Kidney (tissue), 13 donors: ENCODE measurements at regions not wholly inside any gene's neighbourhood (a gene's known extent, or its start where the extent isn't known, plus 50 kb on each side); places are given as distances from the start of the nearest gene placed in this dataset.

Experiments
- DNase-seq, 5 donors: peaks; one replicate each; pipeline ENCODE4 v3.0.0-alpha.2; 2013 to 2020
- FAIRE-seq: peaks from 2 replicates; lab custom pipeline; 2012; peaks lifted over from hg19 to GRCh38; lab: Jason Lieb, UNC
- H3K27ac ChIP-seq, 2 donors: one replicate each; pipeline ENCODE4 v1.7.0; 2013; ENCODE audit warnings: low read depth in 2 of 2, low read length in 2 of 2, inconsistent platforms in 1 of 2
- H3K27me3 ChIP-seq: one replicate; pipeline ENCODE4 v1.7.1; 2013; ENCODE audit warnings: low read length, inconsistent platforms; ENCODE audit not compliant: control insufficient read depth, insufficient read depth
- H3K36me3 ChIP-seq, 3 donors: one replicate each; pipeline versions ENCODE4 v1.7.0 to v1.7.1; 2013; ENCODE audit warnings: low read length in 3 of 3, control low read depth in 1 of 3, inconsistent platforms in 1 of 3; ENCODE audit not compliant: insufficient read depth in 3 of 3, control insufficient read depth in 2 of 3
- H3K4me1 ChIP-seq, 3 donors: one replicate each; pipeline versions ENCODE4 v1.7.0 to v1.7.1; 2013; ENCODE audit warnings: low read length in 3 of 3, inconsistent platforms in 1 of 3, low read depth in 1 of 3; ENCODE audit not compliant: control insufficient read depth in 2 of 3, insufficient read depth in 2 of 3
- H3K4me3 ChIP-seq, 3 donors: one replicate each; pipeline versions ENCODE4 v1.7.0 to v1.8.1; 2013; ENCODE audit warnings: low read length in 3 of 3, control low read depth in 1 of 3, inconsistent platforms in 1 of 3
- H3K9ac ChIP-seq, 3 donors: one replicate each; pipeline versions ENCODE4 v1.7.0 to v1.7.1; 2013; ENCODE audit warnings: low read length in 3 of 3, control low read depth in 1 of 3, inconsistent platforms in 1 of 3
- H3K9me3 ChIP-seq, 3 donors: one replicate each; pipeline versions ENCODE4 v1.7.0 to v1.7.1; 2013; ENCODE audit warnings: low read length in 3 of 3, control low read depth in 1 of 3, inconsistent platforms in 1 of 3; ENCODE audit not compliant: control insufficient read depth in 2 of 3, insufficient read depth in 1 of 3
- intact Hi-C: fragments of 100-400 bp; cut with DNase I; formaldehyde crosslinking; loops from one replicate; pipeline ENCODE4 v1.11.1; 2022
- TF ChIP-seq, protein P1 (sequence below): IDR thresholded peaks from 3 replicates; pipeline ENCODE4 v1.5.1; 2012; ENCODE audit warnings: mild to moderate bottlenecking, moderate library complexity, borderline replicate concordance; ENCODE audit not compliant: insufficient read depth; ENCODE audit errors: extremely low read depth
- donor health status: control.
- donor health status: control.
- donor health status: control.
- donor health status: control.
- donor health status: control.
- donor health status: DM: yes; HTN: yes; CAD: no.
- donor health status: Normal renal cell carcinoma (clear cell type).

DNA sequence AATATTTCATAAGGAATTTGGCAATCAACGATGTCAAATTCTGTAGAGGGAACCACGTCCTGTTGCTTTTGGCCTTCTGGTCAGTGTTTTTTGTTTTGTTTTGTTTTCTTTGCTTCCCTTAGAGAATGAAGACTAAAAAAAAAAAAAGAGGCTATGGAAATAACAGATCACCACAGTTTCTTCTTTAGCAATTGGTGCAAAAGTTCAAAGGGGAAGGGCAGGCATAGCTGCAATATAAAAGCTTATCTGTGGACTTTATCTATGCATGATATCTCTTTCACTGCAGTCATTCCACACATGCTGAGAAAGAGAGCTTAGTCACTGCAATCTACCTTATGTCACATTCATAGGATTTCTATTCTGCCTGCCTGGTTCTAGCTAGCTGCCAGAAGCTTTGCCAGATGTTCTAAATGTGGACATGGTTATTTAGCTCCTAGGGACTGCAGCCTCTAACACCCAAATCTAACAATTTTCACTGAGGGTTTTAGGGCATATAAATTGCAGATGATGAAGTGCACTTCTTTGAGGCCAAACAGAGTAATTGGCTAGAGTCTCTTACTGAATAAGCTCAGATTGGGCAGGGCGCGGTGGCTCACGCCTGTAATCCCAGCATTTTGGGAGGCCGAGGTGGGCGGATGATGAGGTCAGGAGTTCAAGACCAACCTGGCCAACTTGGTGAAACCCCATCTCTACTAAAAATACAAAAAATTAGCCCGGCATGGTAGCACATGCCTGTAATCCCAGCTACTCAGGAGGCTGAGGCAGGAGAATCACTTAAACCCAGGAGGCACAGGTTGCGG lies 637.2 kb downstream of the NTRK3 start:
- TF ChIP-seq, protein P1, sequence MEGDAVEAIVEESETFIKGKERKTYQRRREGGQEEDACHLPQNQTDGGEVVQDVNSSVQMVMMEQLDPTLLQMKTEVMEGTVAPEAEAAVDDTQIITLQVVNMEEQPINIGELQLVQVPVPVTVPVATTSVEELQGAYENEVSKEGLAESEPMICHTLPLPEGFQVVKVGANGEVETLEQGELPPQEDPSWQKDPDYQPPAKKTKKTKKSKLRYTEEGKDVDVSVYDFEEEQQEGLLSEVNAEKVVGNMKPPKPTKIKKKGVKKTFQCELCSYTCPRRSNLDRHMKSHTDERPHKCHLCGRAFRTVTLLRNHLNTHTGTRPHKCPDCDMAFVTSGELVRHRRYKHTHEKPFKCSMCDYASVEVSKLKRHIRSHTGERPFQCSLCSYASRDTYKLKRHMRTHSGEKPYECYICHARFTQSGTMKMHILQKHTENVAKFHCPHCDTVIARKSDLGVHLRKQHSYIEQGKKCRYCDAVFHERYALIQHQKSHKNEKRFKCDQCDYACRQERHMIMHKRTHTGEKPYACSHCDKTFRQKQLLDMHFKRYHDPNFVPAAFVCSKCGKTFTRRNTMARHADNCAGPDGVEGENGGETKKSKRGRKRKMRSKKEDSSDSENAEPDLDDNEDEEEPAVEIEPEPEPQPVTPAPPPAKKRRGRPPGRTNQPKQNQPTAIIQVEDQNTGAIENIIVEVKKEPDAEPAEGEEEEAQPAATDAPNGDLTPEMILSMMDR: no peak
- Histone ChIP-seq H3K4me1 (no peaks in the 10 kb centered on the region), H3K36me3 (no peaks in the 10 kb centered on the region), H3K9me3 (no peaks in the 10 kb centered on the region), H3K4me3 (no peak overlapping the region), H3K9ac (no peak overlapping the region), H3K27me3 (no peaks in the 10 kb centered on the region), H3K27ac (no peak overlapping the region)
- DNase-seq (peak in 3 of 5 donors; percentile 15 to 85 (median 44)), FAIRE-seq (peak; percentile 33)
- intact Hi-C loops: no loop called here

GRCh38 chr15:87618203-87618725 lies 638.3 kb downstream of the NTRK3 start:
- FAIRE-seq (no peak), DNase-seq (no peak)
- intact Hi-C loops: no loop called here
- H3K27me3 ChIP-seq: no peaks in the 10 kb centered on the region
- TF ChIP-seq, protein P1: no peak
- H3K4me1 ChIP-seq: no peaks in the 10 kb centered on the region
- no peaks in the 10 kb centered on the region for H3K9me3 ChIP-seq
- no peak overlapping the region for H3K4me3 ChIP-seq
- H3K36me3 ChIP-seq: no peaks in the 10 kb centered on the region
- no peak overlapping the region for H3K27ac ChIP-seq
- H3K9ac ChIP-seq: no peak overlapping the region

- H3K27ac ChIP-seq: no peak overlapping the region
- intact Hi-C loops: no loop called here
- H3K36me3 ChIP-seq: no peaks in the 10 kb centered on the region
- no peaks in the 10 kb centered on the region for H3K9me3 ChIP-seq
- no peak overlapping the region for H3K9ac ChIP-seq
- no peaks in the 10 kb centered on the region for H3K4me1 ChIP-seq
- no peak for FAIRE-seq
- H3K4me3 ChIP-seq: no peak overlapping the region
- TF ChIP-seq, protein P1: no peak
- H3K27me3 ChIP-seq: no peaks in the 10 kb centered on the region
- DNase-seq: peak in 2 of 5 donors; percentile 12 to 29
Observed at GRCh38 chr15:87614704-87615103, 641.8 kb downstream of the NTRK3 start.
